ENCODE measurements at regions not wholly inside any gene's neighbourhood (a gene's known extent, or its start where the extent isn't known, plus 50 kb on each side); places are given as distances from the start of the nearest gene placed in this dataset.

DNA sequence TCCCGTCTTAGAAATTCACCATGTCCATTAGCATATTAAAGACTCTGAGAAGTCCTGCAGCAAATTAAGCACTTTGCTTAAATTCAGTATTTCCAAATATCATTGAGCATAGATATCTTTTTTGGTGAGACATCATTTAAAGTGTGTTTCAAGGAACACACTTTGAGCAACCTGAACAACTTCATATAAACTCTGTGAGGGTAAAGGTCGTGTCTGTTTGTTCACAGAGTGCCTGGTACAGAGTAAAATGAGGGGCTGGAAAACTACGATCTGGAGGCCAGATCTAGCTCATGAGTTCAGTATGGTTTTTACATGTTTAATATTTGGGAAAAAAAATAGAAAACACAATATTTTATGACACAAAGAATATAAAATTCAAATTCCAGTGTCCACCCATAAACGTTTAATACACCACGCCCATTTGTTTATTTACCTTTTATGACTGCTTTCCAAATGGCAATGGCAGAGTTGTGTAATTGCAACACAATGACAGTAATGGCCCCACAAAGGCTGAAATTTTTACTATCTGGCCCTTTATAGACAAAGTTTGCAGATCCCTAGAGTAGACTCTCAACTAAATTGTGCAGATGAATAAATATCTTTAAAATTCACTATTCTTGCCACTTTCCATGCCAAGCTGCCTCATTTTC is 67.4 kb downstream of the SNTN start:
- TF ChIP-seq EZH2phosphoT487 (IDR thresholded peaks at IDR 0.05; ENCODE audit: unreplicated experiment) (no peak), EZH2 (IDR thresholded peaks at IDR 0.05; ENCODE audit: low read depth, unreplicated experiment) (no peak), POLR2AphosphoS5 (IDR thresholded peaks at IDR 0.05; ENCODE audit: low read depth) (no peak), STAT1 (IDR thresholded peaks at IDR 0.05; ENCODE audit: unreplicated experiment) (no peak), CREB1 (CRISPR knock-in tag; IDR thresholded peaks at IDR 0.05; ENCODE audit: low read depth) (no peak), JUNB (IDR thresholded peaks at IDR 0.05; ENCODE audit: unreplicated experiment) (no peak), NANOG (IDR thresholded peaks at IDR 0.05; ENCODE audit: borderline replicate concordance) (no peak)
- TF ChIP-seq, protein P1, sequence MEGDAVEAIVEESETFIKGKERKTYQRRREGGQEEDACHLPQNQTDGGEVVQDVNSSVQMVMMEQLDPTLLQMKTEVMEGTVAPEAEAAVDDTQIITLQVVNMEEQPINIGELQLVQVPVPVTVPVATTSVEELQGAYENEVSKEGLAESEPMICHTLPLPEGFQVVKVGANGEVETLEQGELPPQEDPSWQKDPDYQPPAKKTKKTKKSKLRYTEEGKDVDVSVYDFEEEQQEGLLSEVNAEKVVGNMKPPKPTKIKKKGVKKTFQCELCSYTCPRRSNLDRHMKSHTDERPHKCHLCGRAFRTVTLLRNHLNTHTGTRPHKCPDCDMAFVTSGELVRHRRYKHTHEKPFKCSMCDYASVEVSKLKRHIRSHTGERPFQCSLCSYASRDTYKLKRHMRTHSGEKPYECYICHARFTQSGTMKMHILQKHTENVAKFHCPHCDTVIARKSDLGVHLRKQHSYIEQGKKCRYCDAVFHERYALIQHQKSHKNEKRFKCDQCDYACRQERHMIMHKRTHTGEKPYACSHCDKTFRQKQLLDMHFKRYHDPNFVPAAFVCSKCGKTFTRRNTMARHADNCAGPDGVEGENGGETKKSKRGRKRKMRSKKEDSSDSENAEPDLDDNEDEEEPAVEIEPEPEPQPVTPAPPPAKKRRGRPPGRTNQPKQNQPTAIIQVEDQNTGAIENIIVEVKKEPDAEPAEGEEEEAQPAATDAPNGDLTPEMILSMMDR (conservative IDR thresholded peaks at IDR 0.05; ENCODE audit: low read depth in 2 of 2) = no peak
- TF ChIP-seq, protein P2, sequence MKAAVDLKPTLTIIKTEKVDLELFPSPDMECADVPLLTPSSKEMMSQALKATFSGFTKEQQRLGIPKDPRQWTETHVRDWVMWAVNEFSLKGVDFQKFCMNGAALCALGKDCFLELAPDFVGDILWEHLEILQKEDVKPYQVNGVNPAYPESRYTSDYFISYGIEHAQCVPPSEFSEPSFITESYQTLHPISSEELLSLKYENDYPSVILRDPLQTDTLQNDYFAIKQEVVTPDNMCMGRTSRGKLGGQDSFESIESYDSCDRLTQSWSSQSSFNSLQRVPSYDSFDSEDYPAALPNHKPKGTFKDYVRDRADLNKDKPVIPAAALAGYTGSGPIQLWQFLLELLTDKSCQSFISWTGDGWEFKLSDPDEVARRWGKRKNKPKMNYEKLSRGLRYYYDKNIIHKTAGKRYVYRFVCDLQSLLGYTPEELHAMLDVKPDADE (IDR thresholded peaks at IDR 0.05) = no peak
- TF ChIP-seq, protein P3, sequence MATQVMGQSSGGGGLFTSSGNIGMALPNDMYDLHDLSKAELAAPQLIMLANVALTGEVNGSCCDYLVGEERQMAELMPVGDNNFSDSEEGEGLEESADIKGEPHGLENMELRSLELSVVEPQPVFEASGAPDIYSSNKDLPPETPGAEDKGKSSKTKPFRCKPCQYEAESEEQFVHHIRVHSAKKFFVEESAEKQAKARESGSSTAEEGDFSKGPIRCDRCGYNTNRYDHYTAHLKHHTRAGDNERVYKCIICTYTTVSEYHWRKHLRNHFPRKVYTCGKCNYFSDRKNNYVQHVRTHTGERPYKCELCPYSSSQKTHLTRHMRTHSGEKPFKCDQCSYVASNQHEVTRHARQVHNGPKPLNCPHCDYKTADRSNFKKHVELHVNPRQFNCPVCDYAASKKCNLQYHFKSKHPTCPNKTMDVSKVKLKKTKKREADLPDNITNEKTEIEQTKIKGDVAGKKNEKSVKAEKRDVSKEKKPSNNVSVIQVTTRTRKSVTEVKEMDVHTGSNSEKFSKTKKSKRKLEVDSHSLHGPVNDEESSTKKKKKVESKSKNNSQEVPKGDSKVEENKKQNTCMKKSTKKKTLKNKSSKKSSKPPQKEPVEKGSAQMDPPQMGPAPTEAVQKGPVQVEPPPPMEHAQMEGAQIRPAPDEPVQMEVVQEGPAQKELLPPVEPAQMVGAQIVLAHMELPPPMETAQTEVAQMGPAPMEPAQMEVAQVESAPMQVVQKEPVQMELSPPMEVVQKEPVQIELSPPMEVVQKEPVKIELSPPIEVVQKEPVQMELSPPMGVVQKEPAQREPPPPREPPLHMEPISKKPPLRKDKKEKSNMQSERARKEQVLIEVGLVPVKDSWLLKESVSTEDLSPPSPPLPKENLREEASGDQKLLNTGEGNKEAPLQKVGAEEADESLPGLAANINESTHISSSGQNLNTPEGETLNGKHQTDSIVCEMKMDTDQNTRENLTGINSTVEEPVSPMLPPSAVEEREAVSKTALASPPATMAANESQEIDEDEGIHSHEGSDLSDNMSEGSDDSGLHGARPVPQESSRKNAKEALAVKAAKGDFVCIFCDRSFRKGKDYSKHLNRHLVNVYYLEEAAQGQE (IDR thresholded peaks at IDR 0.05; ENCODE audit: unreplicated experiment) = no peak

Measured in GM23338 (cell line).